MM.1S (cell line): ENCODE measurements at regions not wholly inside any gene's neighbourhood (a gene's known extent, or its start where the extent isn't known, plus 50 kb on each side); places are given as distances from the start of the nearest gene placed in this dataset.

ENCODE experiments used
- DNase-seq: peaks from one replicate; pipeline ENCODE4 v3.0.0-alpha.2; 2015
- H2AFZ ChIP-seq: fragments of 300-600 bp; sonication (generic); 2 replicates; pipeline ENCODE4 v1.6.0; 2016; ENCODE audit warnings: antibody characterized with exemption, low read length
- H3F3A ChIP-seq: fragments of 300-600 bp; sonication (generic); 2 replicates; pipeline ENCODE4 v1.6.1; 2016; ENCODE audit warnings: mild to moderate bottlenecking, antibody characterized with exemption, low read length, moderate library complexity, mixed read lengths; ENCODE audit not compliant: insufficient read depth
- H3K27ac ChIP-seq: fragments of 300-600 bp; sonication (generic); 2 replicates; pipeline ENCODE4 v1.5.1; 2016; ENCODE audit warnings: mild to moderate bottlenecking, low read length
- H3K27me3 ChIP-seq: fragments of 300-600 bp; sonication (generic); replicated peaks from 2 replicates; pipeline ENCODE4 v1.6.0; 2016; ENCODE audit warnings: low read length; ENCODE audit not compliant: insufficient read depth
- H3K36me3 ChIP-seq: fragments of 300-600 bp; sonication (generic); replicated peaks from 2 replicates; pipeline ENCODE4 v1.6.1; 2016; ENCODE audit warnings: mild to moderate bottlenecking, low read length, mixed read lengths; ENCODE audit not compliant: insufficient read depth
- H3K4me1 ChIP-seq: fragments of 300-600 bp; sonication (generic); 2 replicates; pipeline ENCODE4 v1.6.1; 2016; ENCODE audit warnings: low read length, mixed read lengths
- H3K4me2 ChIP-seq: fragments of 300-600 bp; sonication (generic); 2 replicates; pipeline ENCODE4 v1.6.0; 2016; ENCODE audit warnings: low read depth, low read length
- H3K4me3 ChIP-seq: fragments of 300-600 bp; sonication (generic); 2 replicates; pipeline ENCODE4 v1.5.1; 2016; ENCODE audit warnings: low read length, mixed read lengths
- H3K79me2 ChIP-seq: fragments of 300-600 bp; sonication (generic); 2 replicates; pipeline ENCODE4 v1.6.1; 2016; ENCODE audit warnings: mixed run types, low read length, mixed read lengths
- H3K9ac ChIP-seq: fragments of 300-600 bp; sonication (generic); 2 replicates; pipeline ENCODE4 v1.6.1; 2016; ENCODE audit warnings: low read length, mixed read lengths
- H3K9me2 ChIP-seq: fragments of 300-600 bp; sonication (generic); replicated peaks from 2 replicates; pipeline ENCODE4 v1.6.1; 2016; ENCODE audit warnings: mild to moderate bottlenecking, low read length, mixed read lengths; ENCODE audit not compliant: insufficient read depth
- H3K9me3 ChIP-seq: fragments of 300-600 bp; sonication (generic); replicated peaks from 2 replicates; pipeline ENCODE4 v1.6.1; 2016; ENCODE audit warnings: mild to moderate bottlenecking, low read length, mixed read lengths; ENCODE audit not compliant: insufficient read depth
- H4K20me1 ChIP-seq: fragments of 300-600 bp; sonication (generic); 2 replicates; pipeline ENCODE4 v1.6.1; 2016; ENCODE audit warnings: mild to moderate bottlenecking, low read length, moderate library complexity, mixed read lengths; ENCODE audit not compliant: insufficient read depth
- CTCF ChIP-seq: fragments of 300-600 bp; sonication (generic); IDR thresholded peaks from 2 replicates; pipeline ENCODE4 v1.5.1; 2016; ENCODE audit warnings: antibody characterized with exemption, low read length, mixed read lengths
- EZH2 ChIP-seq: fragments of 300-600 bp; sonication (generic); optimal IDR thresholded peaks from 2 replicates; pipeline ENCODE3; 2017; ENCODE audit warnings: low read depth, mild to moderate bottlenecking, antibody characterized with exemption, low read length, mixed read lengths
- EZH2phosphoT487 ChIP-seq: fragments of 300-600 bp; sonication (generic); IDR thresholded peaks from 2 replicates; pipeline ENCODE4 v1.6.1; 2018; ENCODE audit warnings: antibody characterized with exemption, low read length

- H3K27me3 ChIP-seq = no peaks in the 10 kb centered on the region
- TF ChIP-seq EZH2phosphoT487 (no peak), EZH2 (no peak), CTCF (no peak)
Observed at GRCh38 chrX:54615109-54615508, 85.1 kb downstream of the GNL3L start.

GRCh38 chrX:54633641-54634040 lies 103.6 kb downstream of the GNL3L start:
- DNase-seq = no peak
- Histone ChIP-seq H3K9ac (no peak overlapping the region), H3K9me2 (no peaks in the 10 kb centered on the region), H3K4me3 (no peak overlapping the region), H3K79me2 (no peaks in the 10 kb centered on the region), H2AFZ (no peak overlapping the region), H3F3A (no peaks in the 10 kb centered on the region), H3K4me1 (no peaks in the 10 kb centered on the region), H3K36me3 (no peaks in the 10 kb centered on the region), H3K9me3 (no peaks in the 10 kb centered on the region), H3K4me2 (no peak overlapping the region), H3K27ac (no peak overlapping the region), H3K27me3 (no peaks in the 10 kb centered on the region), H4K20me1 (no peaks in the 10 kb centered on the region)
- TF ChIP-seq EZH2phosphoT487 (no peak), CTCF (no peak), EZH2 (no peak)

More at GRCh38 chrX:54615109-54615508, 85.1 kb downstream of the GNL3L start:
- Histone ChIP-seq H3K9me2 (no peaks in the 10 kb centered on the region), H3K4me2 (no peak overlapping the region), H3K36me3 (no peaks in the 10 kb centered on the region), H3K4me1 (no peaks in the 10 kb centered on the region), H3K4me3 (no peak overlapping the region), H3K9ac (no peak overlapping the region), H4K20me1 (no peaks in the 10 kb centered on the region), H2AFZ (no peak overlapping the region), H3K79me2 (no peaks in the 10 kb centered on the region), H3K27ac (no peak overlapping the region), H3F3A (no peaks in the 10 kb centered on the region), H3K9me3 (no peaks in the 10 kb centered on the region)
- no peak for DNase-seq

GRCh38 chrX:54639018-54639345 lies 109.0 kb downstream of the GNL3L start:
- DNase-seq = no peak
- Histone ChIP-seq H3K9me3 (no peaks in the 10 kb centered on the region), H3K27me3 (no peaks in the 10 kb centered on the region), H3K36me3 (no peaks in the 10 kb centered on the region), H3K4me2 (peak overlapping the region; percentile 10; the same call in 1 of the 2 replicates), H3K79me2 (no peaks in the 10 kb centered on the region), H4K20me1 (no peaks in the 10 kb centered on the region), H3K9ac (peak overlapping the region; percentile 60; the same call in 1 of the 2 replicates), H3K9me2 (no peaks in the 10 kb centered on the region), H3F3A (peaks cover 4% of the 10 kb centered on the region; the same call in 1 of the 2 replicates), H3K4me3 (no peak overlapping the region), H3K4me1 (no peaks in the 10 kb centered on the region), H3K27ac (peak overlapping the region; percentile 79; the same call in 1 of the 2 replicates), H2AFZ (peak overlapping the region; percentile 30; the same call in 1 of the 2 replicates)
- TF ChIP-seq CTCF (no peak), EZH2 (no peak), EZH2phosphoT487 (no peak)
